GM21737 (cell line): ENCODE measurements at regions not wholly inside any gene's neighbourhood (a gene's known extent, or its start where the extent isn't known, plus 50 kb on each side); places are given as distances from the start of the nearest gene placed in this dataset.
"Not testable (repeated sequence)": the region's sequence is repeated elsewhere in the genome, so short reads cannot be mapped to it uniquely, and the experiment has no call there.

ENCODE experiments used
- ATAC-seq: cut with Tn5 transposase; IDR thresholded peaks from one replicate; pipeline ENCODE4 v1.9.1; 2021; ENCODE audit warnings: mild to moderate bottlenecking, moderate library complexity; ENCODE audit not compliant: unreplicated experiment

DNA sequence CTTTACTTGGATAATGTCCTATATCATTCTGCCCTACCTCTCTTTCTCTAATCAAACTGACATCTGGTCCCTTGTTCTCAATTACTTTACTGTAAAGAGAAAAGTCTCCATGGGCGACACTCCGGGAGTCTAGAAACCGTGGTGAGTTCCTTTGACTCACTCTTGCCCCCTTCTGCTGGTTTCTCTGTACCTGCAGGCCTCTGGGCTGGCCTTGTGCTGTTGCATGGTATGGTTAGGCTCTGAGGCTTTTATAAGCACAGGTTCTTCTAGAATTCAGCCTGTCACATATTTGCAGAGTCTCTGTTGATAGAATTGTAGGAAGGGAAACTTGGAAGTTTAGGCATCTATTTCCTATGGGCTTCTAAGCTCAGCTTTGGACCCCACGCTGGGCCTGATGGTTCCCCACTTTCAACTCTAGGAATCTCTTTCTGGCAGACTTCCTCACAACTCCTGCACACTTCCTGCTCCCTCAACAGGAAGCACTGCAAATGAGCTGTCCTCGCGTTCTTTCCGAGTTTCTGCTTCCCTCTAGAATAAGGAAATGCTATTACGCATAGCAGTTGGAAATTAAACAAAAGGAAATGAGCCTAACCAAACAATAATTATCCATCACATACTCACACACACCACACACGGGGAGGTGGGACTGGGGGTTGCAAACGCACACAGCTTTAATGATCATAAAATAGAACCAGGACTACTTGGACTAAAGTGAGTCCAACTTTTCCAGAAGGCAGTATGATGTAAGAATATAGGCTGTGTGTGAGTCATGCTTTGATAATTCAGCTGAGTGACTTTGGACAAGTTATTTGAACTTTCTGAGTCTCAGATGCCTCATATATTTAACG, 683.3 kb downstream of the QKI start:
- no peak for ATAC-seq

DNA sequence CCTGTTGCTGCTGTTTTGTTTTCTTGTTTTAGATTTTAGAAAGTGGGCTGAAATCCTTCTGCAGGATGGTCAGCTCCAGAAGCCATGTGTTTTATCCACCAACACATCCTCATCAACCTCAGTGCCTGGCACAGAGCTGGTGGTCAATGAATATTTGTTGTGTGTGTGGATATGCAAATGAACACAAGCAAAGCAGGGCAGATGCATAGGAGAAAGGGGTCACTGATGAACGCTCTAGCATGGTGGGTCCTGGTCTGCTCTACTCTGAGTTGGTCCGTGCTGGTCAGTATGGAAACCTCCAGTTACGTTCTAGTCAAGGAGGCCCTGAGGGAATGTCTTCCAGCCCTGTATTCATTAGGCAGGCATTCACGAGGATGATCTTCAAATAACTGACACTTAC, 682.5 kb downstream of the QKI start:
- no peak for ATAC-seq

DNA sequence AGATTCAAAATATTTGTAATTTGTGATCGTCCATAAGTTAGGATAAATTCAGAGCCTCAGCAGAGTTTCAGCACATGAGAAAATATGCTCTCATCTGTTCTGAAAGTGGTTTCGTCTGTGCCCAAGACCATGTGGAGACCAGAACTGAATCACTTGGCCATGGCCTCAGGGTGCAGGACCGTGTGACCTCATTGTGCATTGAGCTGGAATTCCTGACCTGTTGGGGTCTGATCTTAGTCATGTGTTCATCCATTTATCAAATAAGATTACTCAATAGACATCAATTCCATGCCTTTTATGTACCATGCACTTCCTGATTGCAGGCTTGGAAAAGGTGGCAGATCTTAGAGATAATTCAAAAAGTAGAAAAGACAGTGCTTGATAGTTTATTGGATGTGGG, 680.5 kb downstream of the QKI start:
- no peak for ATAC-seq

DNA sequence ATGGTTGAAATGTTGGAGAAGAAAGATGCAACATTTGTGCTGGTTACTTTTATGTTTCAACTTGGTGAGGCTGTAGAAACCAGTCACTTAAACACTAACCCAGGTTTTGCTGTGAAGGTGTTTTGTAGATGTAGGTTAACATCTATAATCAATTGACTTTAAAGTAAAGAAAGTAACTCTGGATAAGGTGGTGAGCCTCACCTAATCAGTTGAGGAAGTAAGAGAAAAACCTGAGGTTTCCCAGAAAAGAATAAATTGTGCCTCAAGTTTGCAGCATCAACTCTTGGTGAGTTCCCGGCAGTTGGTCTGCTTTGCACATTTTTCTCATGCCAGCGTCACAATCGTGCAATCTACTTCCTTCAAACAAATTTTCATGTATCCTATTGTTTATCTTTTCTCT, 673.4 kb downstream of the QKI start:
- no peak for ATAC-seq

DNA sequence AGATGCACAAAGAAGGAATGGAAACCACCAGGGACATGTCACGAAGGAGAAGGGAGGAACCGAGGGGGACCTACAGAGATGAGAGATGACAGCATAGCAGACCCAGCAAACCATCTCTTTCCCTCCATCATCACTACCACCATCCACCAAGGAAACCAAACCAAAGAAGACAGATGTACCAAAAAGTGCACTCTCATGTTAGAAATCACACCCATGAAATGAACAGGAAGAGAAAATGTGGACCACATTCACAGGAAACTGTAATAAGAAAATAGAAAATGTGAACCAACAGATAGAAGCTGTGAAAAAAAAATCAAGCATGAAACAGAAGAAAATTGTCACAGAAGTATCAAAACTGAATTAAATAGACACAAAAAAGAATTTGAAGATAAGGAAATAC, 672.7 kb downstream of the QKI start:
- ATAC-seq: no peak

DNA sequence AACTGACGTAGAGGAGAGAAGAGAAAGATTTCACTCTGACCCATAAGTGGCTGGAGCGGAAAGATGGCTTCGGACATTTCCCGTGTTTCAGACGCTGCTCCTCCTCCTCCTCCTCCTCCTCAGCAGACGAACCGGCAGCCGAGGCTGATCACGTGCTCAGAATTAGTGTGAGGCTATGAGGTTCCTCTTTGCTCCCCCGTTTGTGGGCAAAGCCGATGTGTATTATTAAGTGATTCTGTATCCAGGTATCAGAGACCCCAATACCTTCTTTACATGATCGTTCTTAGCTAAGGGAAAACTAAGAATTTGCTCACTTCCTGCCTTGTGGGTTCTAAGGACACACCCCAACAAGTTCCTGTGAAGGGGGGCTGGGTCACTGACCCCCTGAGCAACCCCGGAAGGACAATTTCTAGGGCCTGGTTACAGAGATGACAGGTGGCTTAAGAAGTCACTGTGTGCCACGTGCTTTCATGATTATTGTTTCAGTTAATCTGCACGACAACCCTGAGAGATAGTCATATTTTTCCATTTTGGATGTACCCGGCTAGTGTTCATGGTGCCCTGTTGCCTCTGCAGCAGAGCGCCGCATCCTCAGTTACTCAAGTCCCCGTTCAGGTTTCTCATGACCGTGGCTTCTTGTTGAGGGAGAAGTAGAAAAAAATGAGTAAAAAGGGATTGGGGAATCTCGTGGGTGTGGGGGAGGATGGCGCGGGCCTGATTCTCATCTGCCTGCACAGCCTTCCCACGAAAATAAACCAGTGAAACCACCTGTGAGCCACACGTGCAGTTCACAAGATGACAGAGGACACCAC, 671.8 kb downstream of the QKI start:
- no peak for ATAC-seq

DNA sequence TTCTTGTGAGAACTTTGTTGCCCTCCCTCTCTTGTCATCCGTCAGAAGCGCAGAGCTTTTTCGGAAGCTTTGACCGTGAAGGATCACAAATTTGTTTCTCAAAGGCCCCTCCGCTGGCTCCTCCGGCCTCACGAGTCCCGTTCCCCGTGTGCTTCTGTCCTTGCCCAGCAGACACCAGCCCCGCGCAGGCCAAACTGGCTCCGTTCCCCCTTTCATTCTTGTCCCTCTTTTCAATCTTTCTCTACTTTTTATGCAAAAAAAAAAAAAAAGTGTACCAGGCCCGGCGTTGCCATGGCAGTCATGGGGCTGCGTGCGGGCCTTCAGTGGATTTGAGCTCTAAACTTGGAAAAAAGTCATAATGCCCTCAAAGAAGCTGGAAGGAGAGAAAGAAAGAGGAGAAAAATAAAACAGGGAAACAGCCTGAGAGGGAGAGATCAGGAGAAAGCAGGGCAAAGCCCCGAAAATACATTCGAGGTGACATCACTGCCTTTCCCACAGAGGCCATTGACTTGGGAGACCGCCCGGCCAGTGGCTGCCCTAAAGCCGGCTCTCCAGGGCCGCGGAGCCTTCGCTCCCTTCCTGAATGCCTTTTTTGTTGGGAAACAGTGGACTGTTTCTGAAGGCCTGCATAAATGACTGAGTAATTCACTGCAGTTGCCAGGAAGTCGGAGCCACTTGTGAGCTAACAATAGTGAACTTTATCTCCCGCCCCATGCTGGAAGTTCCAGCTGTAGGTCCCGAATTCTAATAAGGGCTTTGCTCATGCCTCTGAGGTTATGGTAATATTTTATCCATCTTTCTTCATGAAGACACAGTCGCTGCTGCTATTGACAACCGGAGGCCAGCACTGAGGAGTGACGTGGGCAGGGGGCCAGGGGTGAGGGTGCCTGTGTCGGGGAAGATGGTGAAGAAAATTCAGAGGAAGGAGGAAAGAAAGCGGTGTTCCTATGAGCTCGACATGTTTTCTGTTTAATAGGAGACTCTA, 670.9 kb downstream of the QKI start:
- no peak for ATAC-seq

DNA sequence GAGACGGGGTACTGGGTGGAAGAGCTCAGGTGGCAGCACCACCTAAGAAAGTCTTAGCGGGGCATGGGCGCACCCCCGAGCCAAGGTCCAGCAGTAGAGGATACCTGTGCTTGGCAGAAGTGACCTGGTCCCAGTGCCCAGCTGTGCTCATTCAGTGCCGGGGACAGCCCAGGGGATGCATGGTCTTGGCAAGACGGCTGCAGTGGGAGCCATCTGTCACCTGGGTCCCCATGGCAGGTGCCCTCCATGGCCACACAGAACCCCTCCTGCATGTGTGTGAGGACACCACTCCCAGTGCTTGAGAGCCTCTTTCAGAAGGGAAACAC, 664.7 kb downstream of the QKI start:
- no peak for ATAC-seq

DNA sequence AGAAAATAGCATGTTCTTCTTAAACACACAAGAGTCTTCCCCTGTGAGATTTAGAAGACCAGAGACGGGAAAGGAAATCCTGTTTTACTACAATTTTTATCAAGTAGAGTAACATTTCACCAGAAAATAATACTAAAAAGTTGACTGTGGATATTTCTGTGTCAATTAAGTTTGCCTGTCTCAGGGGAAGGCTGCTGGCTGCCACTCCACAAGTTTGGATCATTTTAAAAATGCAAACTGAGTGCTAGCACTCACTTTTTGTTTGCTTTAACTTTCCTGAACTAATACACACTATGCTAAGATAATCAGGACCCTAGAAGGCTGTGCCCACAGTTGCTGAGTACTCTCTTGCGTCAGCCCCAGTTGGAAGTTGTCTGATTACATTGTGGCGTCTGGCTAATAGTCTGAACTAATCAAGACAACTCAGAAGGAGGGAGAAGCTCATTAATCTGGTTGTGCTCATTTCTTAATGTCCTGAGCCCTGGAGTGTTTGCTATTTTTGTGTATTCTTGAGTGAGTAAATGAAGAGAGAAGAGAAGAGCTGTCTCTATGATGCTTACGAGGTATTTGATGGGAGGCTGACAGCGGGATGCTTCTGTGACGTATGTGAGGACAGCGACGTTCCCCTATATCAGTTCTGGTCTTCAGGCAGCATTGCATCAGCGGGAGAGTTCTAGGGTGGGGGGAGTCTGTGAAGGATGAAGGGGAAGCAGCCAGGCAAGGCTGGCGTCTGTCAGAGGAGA, 664.2 kb downstream of the QKI start:
- ATAC-seq: no peak

DNA sequence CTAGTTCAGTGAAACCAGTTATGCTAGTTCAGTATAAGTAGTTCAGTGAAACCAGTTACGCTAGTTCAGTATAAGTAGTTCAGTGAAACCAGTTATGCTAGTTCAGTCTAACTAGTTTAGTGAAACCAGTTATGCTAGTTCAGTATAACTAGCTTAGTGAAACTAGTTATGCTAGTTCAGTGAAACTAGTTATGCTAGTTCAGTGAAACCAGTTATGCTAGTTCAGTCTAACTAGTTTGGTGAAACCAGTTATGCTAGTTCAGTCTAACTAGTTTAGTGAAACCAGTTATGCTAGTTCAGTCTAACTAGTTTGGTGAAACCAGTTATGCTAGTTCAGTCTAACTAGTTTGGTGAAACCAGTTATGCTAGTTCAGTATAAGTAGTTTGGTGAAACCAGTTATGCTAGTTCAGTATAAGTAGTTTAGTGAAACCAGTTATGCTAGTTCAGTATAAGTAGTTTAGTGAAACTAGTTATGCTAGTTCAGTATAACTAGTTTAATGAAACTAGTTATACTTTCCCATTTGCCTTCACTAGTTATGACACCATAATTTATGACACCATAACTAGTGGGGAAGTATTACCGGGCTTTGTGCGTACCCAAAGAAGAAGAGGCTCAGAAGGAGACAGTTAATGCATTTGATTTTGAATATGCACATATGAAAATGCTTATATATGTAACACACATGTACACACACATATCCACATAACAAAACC, 662.5 kb downstream of the QKI start:
- not testable (repeated sequence) for ATAC-seq

DNA sequence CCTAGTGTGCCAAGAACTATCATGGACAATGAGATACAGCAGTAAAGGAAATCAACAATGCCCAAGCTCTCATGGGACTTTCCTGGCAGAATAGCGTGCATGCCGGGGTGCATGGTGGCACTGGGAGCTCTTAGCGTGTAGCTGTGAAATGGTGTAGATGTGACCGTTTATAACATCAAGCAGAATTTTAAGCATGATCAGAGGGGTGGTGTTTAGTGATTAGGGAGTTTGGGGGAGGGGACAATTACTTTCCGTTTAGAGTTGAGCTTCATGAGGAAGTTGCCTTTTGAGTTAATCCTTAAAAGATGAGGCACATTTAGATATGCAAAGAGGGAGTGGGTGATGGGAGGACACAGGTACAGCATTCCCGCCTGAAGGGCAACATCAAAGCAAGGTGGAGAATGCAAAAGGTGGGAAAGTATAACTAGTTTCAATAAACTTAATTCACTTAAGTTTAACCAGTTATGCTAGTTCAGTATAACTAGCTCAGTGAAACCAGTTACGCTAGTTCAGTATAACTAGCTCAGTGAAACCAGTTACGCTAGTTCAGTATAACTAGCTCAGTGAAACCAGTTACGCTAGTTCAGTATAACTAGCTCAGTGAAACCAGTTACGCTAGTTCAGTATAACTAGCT, 661.6 kb downstream of the QKI start:
- ATAC-seq: no peak

DNA sequence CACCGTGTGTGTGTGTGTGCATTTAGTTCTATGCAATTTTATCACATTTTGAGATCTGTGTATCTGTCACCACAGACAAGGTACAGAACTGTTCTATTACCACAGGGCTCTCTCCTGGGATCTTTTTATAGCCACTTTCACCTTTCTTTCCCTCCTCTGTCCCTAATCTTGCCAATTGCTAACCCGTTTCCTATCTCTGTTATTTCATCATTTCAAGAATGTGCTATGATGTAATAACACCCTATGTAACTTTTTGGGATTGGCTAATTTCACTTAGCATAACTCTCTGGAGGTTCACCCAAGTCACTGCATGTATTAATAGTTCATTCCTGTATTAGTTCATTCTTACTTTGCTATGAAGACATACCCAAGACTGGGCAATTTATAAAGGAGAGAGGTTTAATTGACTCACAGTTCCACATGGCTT, 657.7 kb downstream of the QKI start:
- no peak for ATAC-seq

DNA sequence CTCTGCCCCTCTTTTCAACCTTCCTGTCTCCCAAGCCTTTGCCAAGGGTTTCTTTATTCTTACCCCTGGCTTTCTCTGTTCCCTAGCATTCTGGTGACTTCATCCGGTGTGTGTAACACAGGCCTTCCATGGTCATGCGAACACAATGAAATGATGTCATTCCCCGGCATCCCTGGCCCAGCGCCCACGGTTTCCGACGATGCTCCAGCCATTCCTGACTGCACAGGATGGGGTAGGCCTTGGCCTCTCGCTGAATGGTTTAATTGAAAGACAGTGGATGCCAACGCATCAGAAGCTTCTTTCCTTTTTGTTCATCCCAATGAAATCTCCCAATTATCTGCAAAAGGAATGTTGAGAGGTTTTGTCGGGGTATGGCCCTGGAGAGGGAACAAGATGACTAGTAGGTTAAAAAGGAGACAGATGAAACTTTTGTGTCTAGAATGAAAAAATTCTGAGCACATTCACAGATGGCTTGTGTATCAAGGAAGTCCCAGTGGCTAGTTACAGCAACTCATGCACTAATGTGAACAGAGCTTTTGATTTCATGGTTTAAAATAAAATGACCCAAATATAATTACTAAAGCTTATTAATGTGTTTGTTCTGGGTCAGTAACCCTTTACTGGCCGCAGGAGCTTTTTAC, 655.0 kb downstream of the QKI start:
- no peak for ATAC-seq

DNA sequence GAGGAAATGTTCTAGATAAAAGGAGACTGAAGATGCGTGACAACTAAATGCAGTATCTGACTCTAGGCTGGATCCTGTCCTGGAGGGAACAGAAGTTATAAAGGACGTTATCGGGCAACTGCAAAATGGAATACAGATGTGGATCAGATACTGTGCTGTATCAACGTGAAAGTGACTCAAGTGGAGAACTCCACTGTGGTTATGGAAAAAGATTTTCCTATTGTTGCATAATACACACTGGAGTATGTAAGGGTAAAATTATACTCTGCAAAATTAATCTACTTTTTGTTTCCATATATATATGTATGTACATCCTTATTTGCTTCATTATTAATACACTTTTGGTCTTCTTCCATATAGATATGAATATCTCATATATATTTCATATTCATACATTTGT, 654.0 kb downstream of the QKI start:
- no peak for ATAC-seq

DNA sequence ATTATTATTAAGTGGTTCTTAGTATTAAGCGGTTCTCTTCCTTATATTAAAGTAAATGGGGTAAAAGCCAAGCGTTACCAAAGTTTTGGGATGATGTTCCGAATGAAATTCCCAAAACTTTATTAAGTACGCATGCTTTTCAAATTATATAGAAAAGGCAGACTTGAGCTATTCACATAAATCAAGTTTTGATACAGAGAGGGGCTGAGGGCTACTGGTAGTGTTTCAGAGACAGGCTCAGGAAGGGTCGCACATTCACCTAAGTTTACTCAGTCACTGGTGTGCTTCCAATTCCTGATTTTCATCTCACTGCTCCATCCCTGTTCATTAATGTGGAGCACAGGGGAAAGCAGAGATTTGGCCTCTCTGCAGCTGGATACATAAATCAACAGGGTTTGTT, 652.2 kb downstream of the QKI start:
- ATAC-seq: no peak

DNA sequence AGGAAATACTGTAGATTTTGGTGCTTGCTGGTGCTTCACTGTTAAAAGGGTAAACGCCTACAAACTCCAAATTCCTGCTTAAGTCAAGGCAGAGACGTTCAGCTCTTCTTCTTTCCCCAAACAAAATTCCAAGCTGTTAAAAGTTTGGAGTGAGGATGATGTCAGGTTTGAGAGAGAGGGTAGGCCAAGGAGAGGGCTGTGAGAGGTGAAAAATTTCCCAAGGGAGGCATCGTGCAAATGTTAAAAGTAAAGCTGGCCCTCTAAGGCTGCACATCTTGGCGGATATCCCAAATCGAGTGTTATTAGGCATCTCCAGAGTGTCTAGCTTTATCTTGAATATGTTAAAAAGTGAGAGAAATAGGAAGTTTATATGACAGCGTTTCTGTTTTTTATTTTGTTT, 651.8 kb downstream of the QKI start:
- ATAC-seq: no peak

DNA sequence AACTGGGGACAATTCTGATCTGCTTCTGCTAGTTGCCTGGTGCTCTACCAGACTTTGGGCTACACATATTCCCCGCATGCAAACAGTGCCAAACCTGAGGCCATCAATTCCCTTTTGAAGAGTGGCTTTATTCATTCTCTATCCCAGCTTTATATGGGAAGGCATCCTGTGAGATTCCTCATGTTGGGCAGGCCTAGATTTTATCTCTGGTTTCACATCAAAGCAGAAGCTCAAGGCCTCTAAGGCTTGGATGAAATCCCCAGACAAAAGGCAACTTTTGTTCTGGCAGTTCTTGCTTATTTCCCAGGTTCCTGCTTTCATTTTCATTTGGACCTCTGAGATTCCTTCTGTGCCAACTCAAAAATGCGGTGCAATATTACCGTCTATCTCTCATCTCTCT, 648.8 kb downstream of the QKI start:
- no peak for ATAC-seq

DNA sequence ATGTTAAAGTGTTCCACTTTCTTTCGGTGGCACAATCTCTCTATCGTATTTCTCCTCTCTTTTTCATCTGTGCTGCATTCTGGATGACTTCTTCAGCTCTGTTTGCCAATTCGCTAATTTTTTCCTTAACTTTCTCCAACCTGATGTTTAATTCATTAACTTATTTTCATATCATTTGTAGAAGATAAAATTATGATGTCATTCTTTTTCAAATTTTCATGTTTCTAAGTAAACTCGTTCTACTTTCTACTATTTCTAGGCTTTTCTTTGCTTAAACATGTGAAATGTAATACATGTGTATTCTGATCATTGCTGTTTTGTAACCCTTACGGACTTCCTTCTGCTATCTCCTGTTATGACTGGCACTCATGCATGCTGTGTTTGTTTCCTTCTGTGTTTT, 648.4 kb downstream of the QKI start:
- ATAC-seq: no peak

DNA sequence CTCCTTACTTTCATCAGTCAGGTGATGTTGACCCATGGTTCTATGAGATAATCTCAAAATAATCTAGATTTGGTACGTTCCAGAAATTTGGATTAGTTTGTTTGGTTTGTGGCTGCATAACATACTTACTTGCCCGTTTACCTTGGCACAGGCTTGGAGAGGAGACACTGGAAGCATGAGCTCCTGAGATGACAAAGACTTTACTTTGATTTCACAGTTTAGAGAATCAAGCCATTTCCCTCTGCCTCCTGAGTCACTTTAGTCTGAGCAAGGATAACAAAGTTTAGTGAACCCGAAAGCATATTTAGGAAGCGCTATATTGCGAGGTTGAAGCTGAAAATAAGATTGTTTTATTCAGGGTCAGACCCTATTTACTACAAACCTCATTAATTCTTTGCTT, 643.4 kb downstream of the QKI start:
- ATAC-seq: no peak
